GM19240 (cell line): ENCODE measurements at regions not wholly inside any gene's neighbourhood (a gene's known extent, or its start where the extent isn't known, plus 50 kb on each side); places are given as distances from the start of the nearest gene placed in this dataset.
"Not testable (repeated sequence)": the region's sequence is repeated elsewhere in the genome, so short reads cannot be mapped to it uniquely, and the experiment has no call there.

Experiments
- DNase-seq: peaks from one replicate; pipeline ENCODE4 v3.0.0; 2011; ENCODE audit warnings: low spot score; ENCODE audit not compliant: insufficient read length

GRCh38 chr5:39761199-39761950 is 336.6 kb upstream of the DAB2 start:
- no peak for DNase-seq

- no peak for DNase-seq
Observed at GRCh38 chr5:39760385-39761198, 335.8 kb upstream of the DAB2 start.

- no peak for DNase-seq
Observed at GRCh38 chr5:39759701-39760100, 334.9 kb upstream of the DAB2 start.

- DNase-seq = no peak
Observed at GRCh38 chr5:39758426-39758825, 333.6 kb upstream of the DAB2 start.

GRCh38 chr5:39757131-39757530 is 332.4 kb upstream of the DAB2 start:
- no peak for DNase-seq

GRCh38 chr5:39755986-39756385 is 331.2 kb upstream of the DAB2 start:
- DNase-seq = no peak

GRCh38 chr5:39755452-39755851 is 330.7 kb upstream of the DAB2 start:
- no peak for DNase-seq

GRCh38 chr5:39753747-39754146 is 329.0 kb upstream of the DAB2 start:
- not testable (repeated sequence) for DNase-seq

- DNase-seq = no peak
Observed at GRCh38 chr5:39750661-39751060, 325.9 kb upstream of the DAB2 start.

- DNase-seq = no peak
Observed at GRCh38 chr5:39742916-39743315, 318.1 kb upstream of the DAB2 start.

GRCh38 chr5:39740404-39740803 is 315.6 kb upstream of the DAB2 start:
- DNase-seq = no peak

GRCh38 chr5:39732166-39732565 is 307.4 kb upstream of the DAB2 start:
- no peak for DNase-seq

- DNase-seq = no peak
Observed at GRCh38 chr5:39730699-39731098, 305.9 kb upstream of the DAB2 start.

GRCh38 chr5:39730006-39730405 is 305.2 kb upstream of the DAB2 start:
- no peak for DNase-seq

GRCh38 chr5:39726467-39726866 is 301.7 kb upstream of the DAB2 start:
- DNase-seq = no peak

GRCh38 chr5:39721394-39721793 is 296.6 kb upstream of the DAB2 start:
- no peak for DNase-seq

GRCh38 chr5:39720136-39720535 is 295.4 kb upstream of the DAB2 start:
- no peak for DNase-seq

GRCh38 chr5:39717176-39717897 is 292.6 kb upstream of the DAB2 start:
- DNase-seq = no peak

- DNase-seq = no peak
Observed at GRCh38 chr5:39716532-39717028, 291.8 kb upstream of the DAB2 start.

- no peak for DNase-seq
Observed at GRCh38 chr5:39714036-39714698, 289.4 kb upstream of the DAB2 start.

GRCh38 chr5:39713250-39713916 is 288.6 kb upstream of the DAB2 start:
- no peak for DNase-seq
